Right atrium auricular region (tissue), 2 donors: ENCODE measurements at regions not wholly inside any gene's neighbourhood (a gene's known extent, or its start where the extent isn't known, plus 50 kb on each side); places are given as distances from the start of the nearest gene placed in this dataset.
"Not testable (repeated sequence)": the region's sequence is repeated elsewhere in the genome, so short reads cannot be mapped to it uniquely, and the experiment has no call there.

ENCODE experiments used
- DNase-seq: peaks from one replicate; pipeline ENCODE4 v3.0.0-alpha.2; 2019; ENCODE audit warnings: low spot score
- H3K27ac ChIP-seq, 2 donors: fragments of 200-600 bp; sonication (generic); 1 replicate in 1 of 2; 2 replicates in 1 of 2; pipeline ENCODE4 v1.5.1; 2016 to 2019
- H3K27me3 ChIP-seq, 2 donors: fragments of 200-600 bp; sonication (generic); one replicate each; pipeline versions ENCODE4 v1.5.1 to v1.6.0; 2017 to 2019
- H3K36me3 ChIP-seq: fragments of 200-600 bp; sonication (generic); one replicate; pipeline ENCODE4 v1.5.1; 2016
- H3K4me1 ChIP-seq, 2 donors: fragments of 200-600 bp; sonication (generic); one replicate each; pipeline versions ENCODE4 v1.5.1 to v1.6.0; 2017 to 2019
- H3K4me3 ChIP-seq, 2 donors: fragments of 200-600 bp; sonication (generic); 1 replicate in 1 of 2; 2 replicates in 1 of 2; pipeline ENCODE4 v1.5.1; 2017 to 2019; ENCODE audit warnings: mild to moderate bottlenecking in 1 of 2, moderate library complexity in 1 of 2
- H3K9me3 ChIP-seq, 2 donors: fragments of 200-600 bp; sonication (generic); one replicate each; pipeline ENCODE4 v1.5.1; 2019
- CTCF ChIP-seq, 2 donors: fragments of 200-600 bp; sonication (generic); IDR thresholded peaks; one replicate each; pipeline ENCODE4 v1.5.1; 2019; ENCODE audit warnings: antibody characterized with exemption in 2 of 2

- no peak overlapping the region for H3K27ac ChIP-seq
- H3K36me3 ChIP-seq: no peaks in the 10 kb centered on the region
- TF ChIP-seq CTCF (IDR thresholded peaks at IDR 0.05): no peak
- DNase-seq: no peak
- H3K4me1 ChIP-seq: no peaks in the 10 kb centered on the region
- no peaks in the 10 kb centered on the region for H3K9me3 ChIP-seq
- no peak overlapping the region for H3K4me3 ChIP-seq
- no peaks in the 10 kb centered on the region for H3K27me3 ChIP-seq
These were observed 136.8 kb upstream of the RAPGEF2 start for GRCh38 chr4:158966091-158966490.

- no peaks in the 10 kb centered on the region for H3K36me3 ChIP-seq
These were observed 133.9 kb upstream of the RAPGEF2 start for GRCh38 chr4:158968961-158969360.

GRCh38 chr4:158970812-158971211, 132.1 kb upstream of the RAPGEF2 start:
- Histone ChIP-seq H3K36me3 (no peaks in the 10 kb centered on the region), H3K27me3 (no peaks in the 10 kb centered on the region), H3K9me3 (no peaks in the 10 kb centered on the region), H3K27ac (no peak overlapping the region), H3K4me3 (no peak overlapping the region), H3K4me1 (no peaks in the 10 kb centered on the region)
- no peak for DNase-seq
- no peak for TF ChIP-seq CTCF (IDR thresholded peaks at IDR 0.05)

More at GRCh38 chr4:158968961-158969360, 133.9 kb upstream of the RAPGEF2 start:
- H3K4me3 ChIP-seq: no peak overlapping the region
- H3K27ac ChIP-seq: no peak overlapping the region
- H3K4me1 ChIP-seq: no peaks in the 10 kb centered on the region
- no peaks in the 10 kb centered on the region for H3K9me3 ChIP-seq
- no peaks in the 10 kb centered on the region for H3K27me3 ChIP-seq
- no peak for TF ChIP-seq CTCF (IDR thresholded peaks at IDR 0.05)
- DNase-seq: no peak

- H3K36me3 ChIP-seq, H3K4me3 ChIP-seq, H3K9me3 ChIP-seq, H3K27me3 ChIP-seq, H3K4me1 ChIP-seq, DNase-seq, H3K27ac ChIP-seq: not testable (repeated sequence)
These were observed 128.4 kb upstream of the RAPGEF2 start for GRCh38 chr4:158974438-158974837.

- H3K4me1 ChIP-seq, DNase-seq, H3K36me3 ChIP-seq, H3K9me3 ChIP-seq, H3K27me3 ChIP-seq, H3K4me3 ChIP-seq, H3K27ac ChIP-seq: not testable (repeated sequence)
These were observed 122.2 kb upstream of the RAPGEF2 start for GRCh38 chr4:158980711-158981110.

- no peak overlapping the region for H3K27ac ChIP-seq
- DNase-seq: no peak
- H3K4me3 ChIP-seq: no peak overlapping the region
These were observed 111.2 kb upstream of the RAPGEF2 start for GRCh38 chr4:158991534-158992155.

More at GRCh38 chr4:158991534-158992155, 111.2 kb upstream of the RAPGEF2 start:
- Histone ChIP-seq H3K9me3 (no peaks in the 10 kb centered on the region), H3K4me1 (peaks cover 0 to 4% of the 10 kb centered on the region in 2 donors), H3K36me3 (no peaks in the 10 kb centered on the region), H3K27me3 (no peaks in the 10 kb centered on the region)
- TF ChIP-seq CTCF (IDR thresholded peaks at IDR 0.05): no peak
